ENCODE measurements at regions not wholly inside any gene's neighbourhood (a gene's known extent, or its start where the extent isn't known, plus 50 kb on each side); places are given as distances from the start of the nearest gene placed in this dataset.

DNA sequence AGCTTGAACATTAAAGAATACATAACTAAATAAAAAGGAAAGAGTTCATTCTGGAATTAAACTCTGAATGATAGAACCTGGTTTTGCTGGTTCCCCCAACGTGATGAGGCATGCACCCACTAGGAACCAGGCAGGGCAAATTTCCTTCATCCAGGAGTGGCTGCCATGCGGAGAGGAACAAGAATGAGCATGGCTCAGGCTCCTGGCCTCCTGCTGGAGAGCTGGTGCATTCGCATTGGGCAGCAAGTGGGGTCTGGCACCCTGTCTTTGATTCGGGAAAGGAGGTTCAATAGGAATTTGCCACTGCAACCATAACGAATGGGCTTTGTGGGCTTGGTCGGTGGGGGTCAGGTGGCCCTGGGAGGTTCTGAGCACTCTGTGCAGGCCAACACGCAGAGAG is 169.8 kb upstream of the TENM4 start:
- TF ChIP-seq, protein P1, sequence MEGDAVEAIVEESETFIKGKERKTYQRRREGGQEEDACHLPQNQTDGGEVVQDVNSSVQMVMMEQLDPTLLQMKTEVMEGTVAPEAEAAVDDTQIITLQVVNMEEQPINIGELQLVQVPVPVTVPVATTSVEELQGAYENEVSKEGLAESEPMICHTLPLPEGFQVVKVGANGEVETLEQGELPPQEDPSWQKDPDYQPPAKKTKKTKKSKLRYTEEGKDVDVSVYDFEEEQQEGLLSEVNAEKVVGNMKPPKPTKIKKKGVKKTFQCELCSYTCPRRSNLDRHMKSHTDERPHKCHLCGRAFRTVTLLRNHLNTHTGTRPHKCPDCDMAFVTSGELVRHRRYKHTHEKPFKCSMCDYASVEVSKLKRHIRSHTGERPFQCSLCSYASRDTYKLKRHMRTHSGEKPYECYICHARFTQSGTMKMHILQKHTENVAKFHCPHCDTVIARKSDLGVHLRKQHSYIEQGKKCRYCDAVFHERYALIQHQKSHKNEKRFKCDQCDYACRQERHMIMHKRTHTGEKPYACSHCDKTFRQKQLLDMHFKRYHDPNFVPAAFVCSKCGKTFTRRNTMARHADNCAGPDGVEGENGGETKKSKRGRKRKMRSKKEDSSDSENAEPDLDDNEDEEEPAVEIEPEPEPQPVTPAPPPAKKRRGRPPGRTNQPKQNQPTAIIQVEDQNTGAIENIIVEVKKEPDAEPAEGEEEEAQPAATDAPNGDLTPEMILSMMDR (IDR thresholded peaks at IDR 0.05), result no peak
- TF ChIP-seq ZFX (IDR thresholded peaks at IDR 0.05; ENCODE audit: borderline replicate concordance), result no peak
